ENCODE measurements at regions not wholly inside any gene's neighbourhood (a gene's known extent, or its start where the extent isn't known, plus 50 kb on each side); places are given as distances from the start of the nearest gene placed in this dataset.

DNA sequence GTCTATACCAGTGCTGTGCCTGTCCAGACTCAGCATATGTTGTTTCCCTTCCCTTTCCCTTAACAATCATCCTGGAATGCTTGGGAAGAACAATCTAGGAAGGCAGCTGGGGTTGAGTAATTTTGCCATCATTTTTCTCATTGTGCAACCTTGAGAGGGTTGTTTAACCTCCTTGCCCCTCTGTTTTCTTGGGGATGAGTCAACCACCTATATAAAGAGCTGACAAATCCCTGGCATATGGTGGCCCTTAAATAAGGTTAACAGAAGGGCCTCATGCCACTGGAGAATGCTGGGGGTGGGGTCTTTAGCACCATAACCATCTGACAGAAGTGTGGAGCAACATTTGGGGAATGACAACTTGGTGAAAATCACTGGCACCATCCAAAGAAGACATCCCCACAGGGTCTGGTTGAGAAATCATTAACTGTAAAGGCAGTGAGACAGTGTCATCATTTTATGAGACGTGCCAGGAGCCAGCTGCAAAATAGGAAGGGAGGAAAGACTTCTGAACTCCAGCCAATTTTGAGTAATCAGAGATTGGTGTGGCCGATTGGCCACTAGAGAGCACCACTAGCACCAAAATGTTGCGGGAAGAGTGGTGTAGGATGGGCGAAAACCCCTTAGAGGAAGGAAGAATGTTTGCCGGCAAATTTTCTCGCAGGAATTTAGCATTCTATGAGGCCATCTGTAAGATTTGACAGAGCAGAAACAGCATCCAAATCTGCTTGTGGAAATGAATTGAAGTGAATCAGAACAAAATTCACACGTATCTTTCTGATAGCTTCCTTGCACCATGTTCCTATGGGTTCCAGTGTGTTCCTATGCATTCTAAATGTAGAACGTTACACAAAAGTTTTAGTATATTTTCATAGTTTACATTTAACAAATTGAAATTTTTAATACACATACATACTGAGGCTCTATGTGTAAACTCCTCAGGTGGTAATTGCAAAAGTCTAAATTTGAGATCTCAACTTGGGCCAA is 113.8 kb downstream of the MSX2 start:
- H3K27me3 Mint-ChIP-seq (ENCODE audit: insufficient read depth), result no peaks in the 10 kb centered on the region
- no peaks in the 10 kb centered on the region for H3K4me1 Mint-ChIP-seq (ENCODE audit: low read depth)
- no peaks in the 10 kb centered on the region for H3K36me3 Mint-ChIP-seq (ENCODE audit: low read depth)
- no peak overlapping the region for H3K27ac Mint-ChIP-seq
- H3K9me3 Mint-ChIP-seq, result no peaks in the 10 kb centered on the region
- intact Hi-C loops (cut with micrococcal nuclease), result no loop called here
- no peak for DNase-seq (ENCODE audit: low spot score)
- H3K4me3 Mint-ChIP-seq, result no peak overlapping the region

DNA sequence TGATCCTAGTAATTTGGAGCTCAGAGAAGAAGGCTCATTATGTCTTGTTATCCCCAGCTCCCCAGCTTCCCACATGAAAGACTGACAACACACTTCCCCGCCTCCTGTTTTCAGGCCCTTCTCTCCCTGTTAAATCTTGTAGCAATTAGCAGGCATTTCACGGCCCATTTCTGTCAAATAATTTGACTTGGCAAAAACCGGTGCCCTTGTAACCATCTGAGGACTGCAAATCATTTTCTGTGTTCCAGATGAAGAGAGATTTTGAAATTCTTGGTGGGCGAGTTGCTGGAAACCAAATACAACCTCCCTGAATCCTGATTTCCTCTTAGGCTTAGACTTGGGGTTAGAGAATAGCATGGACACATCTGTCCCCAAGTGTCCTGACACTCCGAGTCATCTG is 109.7 kb downstream of the MSX2 start:
- H3K27me3 Mint-ChIP-seq (ENCODE audit: insufficient read depth), result no peaks in the 10 kb centered on the region
- no peaks in the 10 kb centered on the region for H3K4me1 Mint-ChIP-seq (ENCODE audit: low read depth)
- no peaks in the 10 kb centered on the region for H3K9me3 Mint-ChIP-seq
- H3K36me3 Mint-ChIP-seq (ENCODE audit: low read depth), result no peaks in the 10 kb centered on the region
- H3K4me3 Mint-ChIP-seq, result no peak overlapping the region
- no peak for DNase-seq (ENCODE audit: low spot score)
- H3K27ac Mint-ChIP-seq, result no peak overlapping the region
- intact Hi-C loops (cut with micrococcal nuclease), result no loop called here

DNA sequence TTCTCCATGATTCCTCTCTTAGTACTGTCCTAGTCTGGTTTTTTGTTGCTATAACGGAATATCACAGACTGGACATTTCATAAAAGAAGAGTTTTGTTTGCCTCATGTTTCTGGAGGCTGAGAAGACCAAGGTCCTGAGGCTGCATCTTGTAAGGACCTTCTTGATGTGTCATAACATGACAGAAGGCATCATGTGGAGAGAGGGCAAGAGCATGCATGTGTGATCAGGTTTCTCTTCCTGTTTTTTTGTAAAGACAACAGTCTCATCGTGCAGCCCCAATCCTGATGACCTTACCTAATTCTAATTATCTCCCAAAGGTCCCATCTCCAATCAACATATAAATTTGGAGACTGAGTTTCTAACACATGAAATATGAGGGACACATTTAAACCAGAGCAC is 108.4 kb downstream of the MSX2 start:
- DNase-seq (ENCODE audit: low spot score), result no peak
- no peaks in the 10 kb centered on the region for H3K36me3 Mint-ChIP-seq (ENCODE audit: low read depth)
- no peaks in the 10 kb centered on the region for H3K4me1 Mint-ChIP-seq (ENCODE audit: low read depth)
- no peaks in the 10 kb centered on the region for H3K9me3 Mint-ChIP-seq
- intact Hi-C loops (cut with micrococcal nuclease), result no loop called here
- H3K27me3 Mint-ChIP-seq (ENCODE audit: insufficient read depth), result no peaks in the 10 kb centered on the region
- H3K4me3 Mint-ChIP-seq, result no peak overlapping the region
- H3K27ac Mint-ChIP-seq, result no peak overlapping the region

DNA sequence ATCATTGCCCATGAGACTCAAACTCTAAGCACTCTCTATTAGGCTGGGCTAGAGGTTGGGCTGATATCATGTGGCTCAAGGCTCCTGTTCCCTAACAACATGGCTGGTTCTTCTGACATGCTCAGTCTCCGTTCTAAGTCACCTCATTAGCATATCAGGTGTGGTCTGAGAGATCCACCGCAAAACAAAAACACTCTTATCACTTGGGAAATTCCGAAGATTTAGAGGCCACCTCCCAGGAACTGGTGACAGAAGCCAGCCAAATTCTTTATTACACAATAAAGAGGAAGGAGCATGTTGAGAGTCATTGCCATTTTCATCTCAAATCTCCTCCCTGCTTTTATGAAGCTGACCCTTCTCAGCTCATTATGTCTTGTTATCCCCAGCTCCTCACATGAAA is 107.6 kb downstream of the MSX2 start:
- Mint-ChIP-seq H3K27ac (no peak overlapping the region), H3K4me1 (ENCODE audit: low read depth) (no peaks in the 10 kb centered on the region), H3K36me3 (ENCODE audit: low read depth) (no peaks in the 10 kb centered on the region), H3K27me3 (ENCODE audit: insufficient read depth) (no peaks in the 10 kb centered on the region), H3K4me3 (no peak overlapping the region), H3K9me3 (no peaks in the 10 kb centered on the region)
- intact Hi-C loops (cut with micrococcal nuclease), result no loop called here
- no peak for DNase-seq (ENCODE audit: low spot score)

DNA sequence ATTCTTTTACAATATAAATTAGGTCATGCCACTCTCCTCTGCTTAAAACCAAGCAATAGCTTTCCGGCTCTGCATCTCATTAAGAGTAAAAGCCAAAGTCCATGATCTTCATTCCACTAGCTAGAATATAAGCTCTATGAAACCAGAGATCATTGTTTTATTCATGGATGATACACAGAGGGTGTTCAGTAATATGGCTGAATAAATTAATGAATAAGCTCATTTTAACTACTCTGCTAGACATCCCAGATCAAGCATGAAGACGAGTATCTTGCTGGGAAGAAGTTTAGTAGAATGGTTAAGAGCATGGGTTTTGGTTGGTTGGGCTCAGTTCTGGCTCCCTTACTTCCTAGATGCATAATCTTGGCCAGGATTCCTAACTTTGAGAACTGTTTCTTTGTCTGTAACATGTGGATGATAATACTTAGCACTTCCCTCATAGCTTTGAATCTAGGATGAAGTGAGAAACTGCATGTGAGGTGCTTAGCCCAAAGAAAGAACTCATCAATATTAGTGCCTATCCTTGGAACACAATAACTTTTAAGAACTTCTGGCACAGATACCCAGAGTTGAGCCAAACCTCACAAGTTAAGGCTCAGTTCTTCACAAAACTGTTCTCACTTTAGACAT is 106.8 kb downstream of the MSX2 start:
- intact Hi-C loops (cut with micrococcal nuclease), result no loop called here
- no peaks in the 10 kb centered on the region for H3K4me1 Mint-ChIP-seq (ENCODE audit: low read depth)
- H3K36me3 Mint-ChIP-seq (ENCODE audit: low read depth), result no peaks in the 10 kb centered on the region
- DNase-seq (ENCODE audit: low spot score), result no peak
- H3K27me3 Mint-ChIP-seq (ENCODE audit: insufficient read depth), result no peaks in the 10 kb centered on the region
- H3K4me3 Mint-ChIP-seq, result no peak overlapping the region
- no peaks in the 10 kb centered on the region for H3K9me3 Mint-ChIP-seq
- no peak overlapping the region for H3K27ac Mint-ChIP-seq

DNA sequence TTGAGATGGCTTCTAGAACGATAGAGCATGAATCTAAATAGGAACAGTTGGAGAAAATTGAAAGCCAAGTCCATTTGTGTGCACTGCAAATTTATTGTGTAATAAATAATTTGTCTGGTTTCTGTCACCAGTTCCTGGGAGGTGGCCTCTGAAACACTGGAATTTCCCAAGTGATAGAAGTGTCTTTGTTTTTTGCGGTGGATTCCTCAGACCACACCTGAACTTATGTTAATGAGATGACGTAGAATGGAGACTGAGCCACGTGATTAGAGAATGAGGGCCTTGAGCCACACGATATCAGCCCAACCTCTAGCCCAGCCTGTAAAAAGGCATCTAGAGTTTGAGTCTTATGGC is 105.1 kb downstream of the MSX2 start:
- no peaks in the 10 kb centered on the region for H3K4me1 Mint-ChIP-seq (ENCODE audit: low read depth)
- no peaks in the 10 kb centered on the region for H3K9me3 Mint-ChIP-seq
- intact Hi-C loops (cut with micrococcal nuclease), result no loop called here
- H3K27ac Mint-ChIP-seq, result no peak overlapping the region
- no peaks in the 10 kb centered on the region for H3K36me3 Mint-ChIP-seq (ENCODE audit: low read depth)
- H3K4me3 Mint-ChIP-seq, result no peak overlapping the region
- H3K27me3 Mint-ChIP-seq (ENCODE audit: insufficient read depth), result no peaks in the 10 kb centered on the region
- no peak for DNase-seq (ENCODE audit: low spot score)

DNA sequence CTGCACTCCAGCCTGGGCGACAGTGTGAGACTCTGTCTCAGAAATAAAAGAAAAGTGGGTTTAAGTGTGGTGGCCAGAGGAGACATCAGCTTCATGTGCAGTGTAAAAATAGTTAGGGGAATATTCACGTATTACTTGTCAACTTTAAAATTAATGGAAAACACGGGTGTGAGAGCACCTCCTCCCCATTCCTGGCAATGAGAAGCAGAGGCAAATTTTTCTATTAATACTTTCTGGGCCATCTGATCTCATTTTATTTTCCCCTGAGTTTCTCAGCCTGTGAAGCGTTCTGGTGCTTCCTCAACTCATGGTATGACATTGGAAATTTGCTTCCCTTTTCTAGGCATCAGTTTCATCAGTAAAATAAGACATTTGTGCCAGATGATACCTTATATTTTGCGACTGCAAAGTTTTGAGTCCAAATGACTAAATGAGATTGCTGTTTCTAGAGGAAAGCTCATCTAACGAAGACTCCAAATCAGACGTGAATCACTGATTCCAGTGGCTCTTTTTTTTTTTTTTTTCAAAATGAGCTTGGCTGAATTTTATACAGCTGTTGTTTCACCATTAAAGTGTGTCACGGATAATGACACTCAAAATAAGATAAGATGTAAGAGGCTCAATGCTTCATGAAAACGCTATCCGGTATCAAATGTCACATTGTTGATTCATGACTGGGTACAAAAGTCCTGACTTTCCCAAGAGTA is 104.6 kb downstream of the MSX2 start:
- Mint-ChIP-seq H3K27me3 (ENCODE audit: insufficient read depth) (no peaks in the 10 kb centered on the region), H3K36me3 (ENCODE audit: low read depth) (no peaks in the 10 kb centered on the region), H3K9me3 (no peaks in the 10 kb centered on the region), H3K4me1 (ENCODE audit: low read depth) (no peaks in the 10 kb centered on the region), H3K27ac (no peak overlapping the region), H3K4me3 (no peak overlapping the region)
- intact Hi-C loops (cut with micrococcal nuclease), result no loop called here
- no peak for DNase-seq (ENCODE audit: low spot score)

DNA sequence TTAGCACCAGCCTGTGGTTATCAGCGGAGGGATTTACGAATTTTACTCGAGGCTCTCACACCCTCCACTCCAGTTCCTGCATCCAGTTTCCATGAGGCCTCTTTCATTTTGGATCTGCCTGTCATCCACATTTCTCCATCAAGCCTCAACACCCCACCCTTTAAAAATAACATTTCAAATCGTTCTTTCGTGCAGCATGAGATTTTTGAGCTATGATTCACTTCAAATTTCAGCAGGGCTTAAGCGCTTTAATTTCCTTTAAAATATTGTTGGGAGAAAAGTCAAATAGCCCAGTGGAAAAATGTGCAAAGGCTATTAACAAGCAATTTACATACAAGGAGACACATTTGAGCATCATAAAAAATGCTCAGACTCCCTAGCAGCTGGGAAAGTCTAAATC is 103.2 kb downstream of the MSX2 start:
- no peak for DNase-seq (ENCODE audit: low spot score)
- Mint-ChIP-seq H3K36me3 (ENCODE audit: low read depth) (no peaks in the 10 kb centered on the region), H3K27ac (no peak overlapping the region), H3K9me3 (no peaks in the 10 kb centered on the region), H3K4me1 (ENCODE audit: low read depth) (no peaks in the 10 kb centered on the region), H3K27me3 (ENCODE audit: insufficient read depth) (no peaks in the 10 kb centered on the region), H3K4me3 (no peak overlapping the region)
- intact Hi-C loops (cut with micrococcal nuclease), result no loop called here

DNA sequence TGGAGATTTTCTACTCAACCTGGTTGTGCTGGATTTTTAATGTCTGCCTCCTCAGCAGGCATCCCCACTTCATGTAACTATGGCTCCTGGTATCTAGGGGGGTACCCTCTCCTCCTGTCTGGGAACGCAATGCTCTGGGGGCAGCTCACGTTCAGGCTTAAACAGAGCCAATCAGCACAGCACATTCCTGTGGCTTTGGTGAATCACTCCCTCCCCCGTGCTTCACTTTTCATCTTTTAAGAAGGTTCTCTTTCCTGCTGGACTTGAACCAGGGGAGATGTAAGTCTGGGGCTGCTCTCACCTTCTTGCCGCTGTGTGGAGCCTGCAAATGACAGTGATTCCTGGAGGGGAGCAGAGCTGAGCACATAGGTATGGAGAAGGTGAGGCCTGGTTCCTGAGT is 101.2 kb downstream of the MSX2 start:
- Mint-ChIP-seq H3K27me3 (ENCODE audit: insufficient read depth) (no peaks in the 10 kb centered on the region), H3K4me1 (ENCODE audit: low read depth) (no peaks in the 10 kb centered on the region), H3K4me3 (no peak overlapping the region), H3K27ac (no peak overlapping the region), H3K9me3 (no peaks in the 10 kb centered on the region), H3K36me3 (ENCODE audit: low read depth) (no peaks in the 10 kb centered on the region)
- no peak for DNase-seq (ENCODE audit: low spot score)
- intact Hi-C loops (cut with micrococcal nuclease), result no loop called here

DNA sequence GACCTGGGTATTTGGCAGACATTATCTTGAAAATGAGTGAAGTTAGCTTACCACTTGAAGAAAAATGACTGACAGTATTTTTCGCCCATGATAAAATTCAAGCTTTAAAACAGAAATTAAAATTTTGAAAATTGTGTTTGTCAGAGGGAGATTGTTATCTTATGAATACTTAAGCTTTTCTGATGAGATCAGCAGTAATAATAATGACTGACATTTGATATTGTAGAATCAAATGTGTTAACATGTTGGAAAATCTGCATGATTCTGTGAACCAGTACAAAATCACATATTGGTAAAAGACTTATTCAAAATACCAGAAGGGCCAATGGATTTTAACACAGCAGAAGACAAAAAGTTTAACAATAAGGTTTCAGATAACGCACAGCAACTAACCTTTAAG is 94.0 kb downstream of the MSX2 start:
- DNase-seq (ENCODE audit: low spot score), result no peak
- no peaks in the 10 kb centered on the region for H3K4me1 Mint-ChIP-seq (ENCODE audit: low read depth)
- intact Hi-C loops (cut with micrococcal nuclease), result no loop called here
- H3K9me3 Mint-ChIP-seq, result peaks cover 5% of the 10 kb centered on the region
- H3K27ac Mint-ChIP-seq, result no peak overlapping the region
- no peak overlapping the region for H3K4me3 Mint-ChIP-seq
- no peaks in the 10 kb centered on the region for H3K36me3 Mint-ChIP-seq (ENCODE audit: low read depth)
- no peaks in the 10 kb centered on the region for H3K27me3 Mint-ChIP-seq (ENCODE audit: insufficient read depth)

DNA sequence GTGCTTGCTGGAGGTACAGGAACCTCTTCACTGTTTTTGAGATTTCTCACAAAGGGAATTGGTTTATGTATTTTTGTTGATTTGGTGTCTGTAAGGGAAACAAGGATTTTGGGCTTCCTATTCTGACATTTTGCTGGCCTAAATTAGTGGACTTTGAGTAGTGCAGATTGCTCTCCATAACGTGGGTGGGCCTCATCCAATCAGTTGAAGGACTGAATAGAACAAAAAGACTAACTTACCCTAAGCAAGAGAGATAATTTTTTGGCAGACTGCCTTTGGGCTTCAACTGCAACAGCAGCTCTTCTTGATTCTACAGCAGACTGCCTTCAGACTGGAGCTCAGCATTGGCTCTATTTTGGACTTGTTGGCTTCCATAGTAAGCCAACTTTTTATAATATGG is 93.2 kb downstream of the MSX2 start:
- no peaks in the 10 kb centered on the region for H3K4me1 Mint-ChIP-seq (ENCODE audit: low read depth)
- no peak overlapping the region for H3K4me3 Mint-ChIP-seq
- H3K27me3 Mint-ChIP-seq (ENCODE audit: insufficient read depth), result no peaks in the 10 kb centered on the region
- H3K27ac Mint-ChIP-seq, result no peak overlapping the region
- intact Hi-C loops (cut with micrococcal nuclease), result no loop called here
- H3K36me3 Mint-ChIP-seq (ENCODE audit: low read depth), result no peaks in the 10 kb centered on the region
- no peak for DNase-seq (ENCODE audit: low spot score)
- peaks cover 5% of the 10 kb centered on the region for H3K9me3 Mint-ChIP-seq

DNA sequence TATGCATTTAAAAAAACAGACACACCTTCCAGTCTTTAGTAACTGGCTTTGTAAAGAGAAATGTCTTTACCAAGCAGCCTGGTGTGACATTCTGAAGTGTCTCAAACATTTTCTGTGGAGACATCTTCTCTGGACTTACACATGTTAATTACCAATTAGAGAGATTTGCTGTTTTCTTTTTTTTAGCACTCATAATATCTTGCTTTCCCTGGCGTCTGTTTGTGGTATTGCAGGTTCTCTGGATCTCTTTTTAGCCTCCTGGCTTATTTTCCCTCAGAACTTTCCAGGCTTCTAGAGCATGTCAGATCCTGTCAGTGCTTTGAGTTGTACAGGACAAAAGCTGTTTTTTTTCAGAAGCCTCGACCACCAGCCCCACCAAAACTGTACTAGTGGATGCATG is 92.5 kb downstream of the MSX2 start:
- H3K4me1 Mint-ChIP-seq (ENCODE audit: low read depth), result no peaks in the 10 kb centered on the region
- intact Hi-C loops (cut with micrococcal nuclease), result no loop called here
- peaks cover 5% of the 10 kb centered on the region for H3K9me3 Mint-ChIP-seq
- H3K27me3 Mint-ChIP-seq (ENCODE audit: insufficient read depth), result no peaks in the 10 kb centered on the region
- H3K4me3 Mint-ChIP-seq, result no peak overlapping the region
- no peaks in the 10 kb centered on the region for H3K36me3 Mint-ChIP-seq (ENCODE audit: low read depth)
- DNase-seq (ENCODE audit: low spot score), result no peak
- H3K27ac Mint-ChIP-seq, result no peak overlapping the region

DNA sequence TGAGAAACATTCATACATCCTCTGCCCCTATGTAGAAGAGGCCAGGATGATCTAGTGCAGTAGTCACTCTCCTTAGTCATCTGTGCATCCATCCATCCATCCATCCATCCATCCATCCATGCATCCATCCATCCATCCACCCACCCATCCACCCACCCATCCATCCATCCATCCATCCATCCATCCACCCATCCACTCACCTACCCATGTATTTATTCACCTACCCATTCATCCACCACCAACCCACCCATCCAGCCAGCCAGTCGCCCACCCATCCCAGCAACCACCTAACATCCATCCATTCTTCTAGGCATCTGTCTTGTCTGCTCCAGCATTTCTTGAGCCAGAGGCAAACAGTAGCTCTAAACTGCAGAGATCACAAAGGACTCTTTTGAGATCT is 87.1 kb downstream of the MSX2 start:
- H3K36me3 Mint-ChIP-seq (ENCODE audit: low read depth), result no peaks in the 10 kb centered on the region
- no peak overlapping the region for H3K4me3 Mint-ChIP-seq
- H3K27me3 Mint-ChIP-seq (ENCODE audit: insufficient read depth), result no peaks in the 10 kb centered on the region
- intact Hi-C loops (cut with micrococcal nuclease), result no loop called here
- no peaks in the 10 kb centered on the region for H3K4me1 Mint-ChIP-seq (ENCODE audit: low read depth)
- no peak overlapping the region for H3K27ac Mint-ChIP-seq
- H3K9me3 Mint-ChIP-seq, result peaks cover 5% of the 10 kb centered on the region
- DNase-seq (ENCODE audit: low spot score), result no peak

All from activated T-helper 1 cell treated with anti-CD3 and anti-CD28 coated beads, Interleukin-12 subunit alpha, Interleukin-12 subunit beta, Interleukin-2, Interleukin-4 antibody, amounts not matched to agents 30 ng/mL and 10 ng/mL and 1 ng/mL, durations not matched to agents 14 hours and 24 hours and 36 hours (primary cell).